HepG2 (cell line): ENCODE measurements at regions not wholly inside any gene's neighbourhood (a gene's known extent, or its start where the extent isn't known, plus 50 kb on each side); places are given as distances from the start of the nearest gene placed in this dataset.

ENCODE experiments used
- ATAC-seq: fragments of 200-7000 bp; cut with Tn5 transposase; 3 replicates; pipeline ENCODE4 v1.9.1; 2020; ENCODE audit warnings: mild to moderate bottlenecking, moderate library complexity
- BruUV-seq: library from RNA; stranded (reverse); fragments of 400-500 nt; replicated peaks from 2 replicates; lab custom pipeline; 2021; lab: Mats Ljungman, UMichigan
- CTCF ChIA-PET: fragments of 300-600 bp; formaldehyde crosslinking; extraction: SDS; loops from one replicate; lab custom pipeline; 2021; ENCODE audit warnings: low total read pairs, inconsistent platforms, low intra/inter-chr PET ratio; lab: Yijun Ruan, JAX
- POLR2A ChIA-PET: fragments of 350-600 bp; sonication (Branson Sonifier 250); formaldehyde crosslinking; loops from one replicate; lab custom pipeline; 2020; ENCODE audit warnings: antibody characterized with exemption, inconsistent platforms; lab: Yijun Ruan, JAX
- DNase-seq: peaks from one replicate; pipeline ENCODE4 v3.0.0-alpha.2; 2015; ENCODE audit warnings: low spot score
- FAIRE-seq: peaks from 3 replicates; lab custom pipeline; 2011; peaks lifted over from hg19 to GRCh38; lab: Jason Lieb, UNC
- H2AFZ ChIP-seq: one replicate; pipeline ENCODE4 v1.6.1; 2011; ENCODE audit warnings: low read length, inconsistent platforms
- H3K27ac ChIP-seq: fragments of 300-600 bp; 3 replicates; pipeline ENCODE4 v1.8.0; 2011; ENCODE audit warnings: mixed run types, mild to moderate bottlenecking, mixed read lengths, low read length, inconsistent platforms; ENCODE audit not compliant: insufficient read depth; ENCODE audit errors: extremely low read length
- H3K27me3 ChIP-seq, 2 experiments: fragments of 200-600 bp in 1 of 2; 2 replicates in 1 of 2; 3 replicates in 1 of 2; pipeline versions ENCODE4 v1.6.0 to v1.8.0; 2011; ENCODE audit warnings: low read length in 2 of 2, mild to moderate bottlenecking in 2 of 2, moderate library complexity in 2 of 2, inconsistent platforms in 1 of 2; ENCODE audit not compliant: insufficient read depth in 2 of 2, control insufficient read depth in 1 of 2
- H3K36me3 ChIP-seq, 2 experiments: fragments of 200-600 bp in 1 of 2; replicated peaks in 1 of 2; 2 replicates in 1 of 2; 3 replicates in 1 of 2; pipeline versions ENCODE4 v1.5.1 to v1.8.0; 2011; ENCODE audit warnings: low read length in 2 of 2, inconsistent platforms in 1 of 2; ENCODE audit not compliant: insufficient read depth in 2 of 2, control insufficient read depth in 1 of 2
- H3K4me1 ChIP-seq: 2 replicates; pipeline ENCODE4 v1.5.1; 2012; ENCODE audit warnings: low read length, inconsistent platforms; ENCODE audit not compliant: insufficient read depth
- H3K4me2 ChIP-seq: 2 replicates; pipeline ENCODE4 v1.6.0; 2011; ENCODE audit warnings: low read depth, low read length, inconsistent platforms
- H3K4me3 ChIP-seq, 3 experiments: fragments of 200-600 bp in 1 of 3; sonication (generic), shearing (Covaris generic) in 1 of 3; replicated peaks in 1 of 3; 2 replicates each; pipeline ENCODE4 v1.5.1; 2011 to 2016; ENCODE audit warnings: low read length in 3 of 3, inconsistent platforms in 2 of 3, low read depth in 2 of 3, mild to moderate bottlenecking in 2 of 3, control low read depth in 1 of 3, mixed read lengths in 1 of 3; ENCODE audit not compliant: insufficient read depth in 1 of 3
- H3K79me2 ChIP-seq: one replicate; pipeline ENCODE4 v1.6.1; 2011; ENCODE audit warnings: low read length, inconsistent platforms; ENCODE audit not compliant: insufficient read depth
- H3K9ac ChIP-seq: 2 replicates; pipeline ENCODE4 v1.6.0; 2011; ENCODE audit warnings: mild to moderate bottlenecking, low read depth, low read length, inconsistent platforms; ENCODE audit not compliant: insufficient read depth
- H3K9me3 ChIP-seq: 2 replicates; pipeline ENCODE4 v1.5.1; 2012; ENCODE audit warnings: mild to moderate bottlenecking, low read length
- H4K20me1 ChIP-seq: 2 replicates; pipeline ENCODE4 v1.6.0; 2011; ENCODE audit warnings: inconsistent platforms, mild to moderate bottlenecking, low read length, moderate library complexity; ENCODE audit not compliant: insufficient read depth
- CHD2 ChIP-seq: IDR thresholded peaks from 2 replicates; pipeline ENCODE4 v1.6.1; 2011; ENCODE audit warnings: low read depth, low read length, improper control_type of control experiment
- GMEB2 ChIP-seq: IDR thresholded peaks from 2 replicates; pipeline ENCODE4 v1.6.1; 2016; ENCODE audit warnings: missing biosample characterization, missing genetic modification reagents, low read depth
- JUN ChIP-seq: sonication (generic); formaldehyde crosslinking; IDR thresholded peaks from 2 replicates; pipeline ENCODE4 v1.4.0; 2020; ENCODE audit warnings: mild to moderate bottlenecking, missing genetic modification reagents
- MEF2D ChIP-seq: sonication (generic); formaldehyde crosslinking; IDR thresholded peaks from 2 replicates; pipeline ENCODE4 v1.5.1; 2020; ENCODE audit warnings: mild to moderate bottlenecking, missing genetic modification reagents
- MLLT10 ChIP-seq: sonication (generic); formaldehyde crosslinking; IDR thresholded peaks from 2 replicates; pipeline ENCODE4 v1.4.0; 2020; ENCODE audit warnings: missing genetic modification reagents
- NCOA5 ChIP-seq: sonication (generic); formaldehyde crosslinking; IDR thresholded peaks from 2 replicates; pipeline ENCODE4 v1.4.0; 2020; ENCODE audit warnings: missing genetic modification reagents
- PAF1 ChIP-seq: IDR thresholded peaks from 2 replicates; pipeline ENCODE4 v1.6.1; 2016; ENCODE audit warnings: missing genetic modification reagents, missing compliant biosample characterization
- SNAI1 ChIP-seq: sonication (generic); formaldehyde crosslinking; IDR thresholded peaks from 2 replicates; pipeline ENCODE4 v1.5.0; 2020; ENCODE audit warnings: mild to moderate bottlenecking, missing genetic modification reagents, borderline replicate concordance
- SRY ChIP-seq: sonication (generic); formaldehyde crosslinking; IDR thresholded peaks from 2 replicates; pipeline ENCODE4 v1.8.0; 2022; ENCODE audit warnings: mild to moderate bottlenecking, missing genetic modification reagents
- STAG1 ChIP-seq: sonication (generic); formaldehyde crosslinking; IDR thresholded peaks from 2 replicates; pipeline ENCODE4 v1.4.0; 2020; ENCODE audit warnings: missing genetic modification reagents
- TAF15 ChIP-seq: fragments of 200-400 bp; formaldehyde crosslinking; IDR thresholded peaks from one replicate; pipeline ENCODE4 v1.6.1; 2018; ENCODE audit warnings: mild to moderate bottlenecking, low read depth, low read length; ENCODE audit not compliant: poor library complexity, severe bottlenecking
- TEF ChIP-seq: sonication (generic); formaldehyde crosslinking; IDR thresholded peaks from 2 replicates; pipeline ENCODE4 v1.5.0; 2020; ENCODE audit warnings: missing genetic modification reagents
- THAP7 ChIP-seq: sonication (generic); formaldehyde crosslinking; IDR thresholded peaks from 2 replicates; pipeline ENCODE4 v1.8.1; 2023; ENCODE audit warnings: mild to moderate bottlenecking, missing genetic modification reagents
- ZBTB7B ChIP-seq: sonication (generic); formaldehyde crosslinking; IDR thresholded peaks from 2 replicates; pipeline ENCODE4 v1.4.0; 2020; ENCODE audit warnings: missing genetic modification reagents
- ZNF251 ChIP-seq: sonication (generic); formaldehyde crosslinking; IDR thresholded peaks from 2 replicates; pipeline ENCODE4 v1.9.0; 2021; ENCODE audit warnings: mild to moderate bottlenecking, missing genetic modification reagents
- ZNF446 ChIP-seq: sonication (generic); formaldehyde crosslinking; IDR thresholded peaks from 2 replicates; pipeline ENCODE4 v1.5.0; 2020; ENCODE audit warnings: mild to moderate bottlenecking, missing genetic modification reagents
- WGBS: methylation state at CpG from one replicate; pipeline ENCODE4 v1.1.6; 2017; ENCODE audit warnings: low lambda C conversion rate; 5-methylcytosine and 5-hydroxymethylcytosine counted together
- in situ Hi-C: cut with HindIII; loops from 2 replicates; pipeline ENCODE4 v1.10.0; 2017; ENCODE audit warnings: low pct_unique_long_range_greater_than_20kb; ENCODE audit not compliant: extremely low pct_ligation_motif_present
- intact Hi-C: fragments of 100-400 bp; cut with micrococcal nuclease; formaldehyde crosslinking; loops from one replicate; pipeline ENCODE4 v1.10.0; 2022; ENCODE audit not compliant: unreplicated experiment
- TF ChIP-seq, protein P1 (sequence below): sonication (generic); formaldehyde crosslinking; conservative IDR thresholded peaks from 2 replicates; pipeline ENCODE4 v1.4.0; 2020; ENCODE audit warnings: missing genetic modification reagents

DNA sequence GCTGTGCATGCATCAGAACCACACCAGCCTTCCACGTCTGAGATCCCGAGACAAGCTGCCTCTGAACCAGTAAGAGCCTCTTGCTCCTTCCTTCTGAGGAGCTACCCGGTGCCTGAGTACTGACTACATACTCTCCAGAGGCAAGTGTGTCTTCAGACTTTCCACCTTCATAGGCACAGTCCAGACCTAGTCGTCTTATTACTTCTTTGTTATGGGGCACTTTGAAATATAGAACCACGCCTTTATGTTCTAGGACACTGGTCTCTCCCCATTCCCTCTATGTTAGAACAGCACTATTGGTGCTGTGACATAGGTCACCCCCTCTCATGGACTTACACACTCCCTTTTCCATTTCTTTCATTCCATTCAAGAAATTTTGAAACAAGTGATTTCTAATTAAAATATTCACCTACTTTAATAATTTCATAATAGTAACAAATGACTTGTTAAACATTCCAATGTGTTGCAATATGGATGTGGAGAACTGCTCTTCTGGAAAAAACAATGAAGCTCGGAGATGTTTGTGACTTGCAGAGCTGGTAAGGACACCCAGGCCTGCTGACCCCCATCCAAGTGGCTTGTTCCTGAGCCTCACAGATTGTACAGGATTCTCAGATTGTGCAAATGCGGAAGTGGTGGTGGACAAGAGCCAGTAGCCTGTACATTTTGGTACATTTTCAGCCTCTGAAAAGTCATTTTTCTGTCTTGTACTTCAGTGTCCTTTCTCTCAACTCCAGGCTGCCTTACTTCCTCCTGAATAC is 76.1 kb upstream of the SIPA1L2 start:
- no peak overlapping the region for H2AFZ ChIP-seq
- no peaks in the 10 kb centered on the region for H3K4me1 ChIP-seq
- intact Hi-C loops: no loop called here
- H3K9me3 ChIP-seq: no peaks in the 10 kb centered on the region
- H3K4me2 ChIP-seq: no peak overlapping the region
- DNase-seq (no peak), ATAC-seq (no peak), FAIRE-seq (no peak)
- no peak overlapping the region for H3K4me3 ChIP-seq
- CTCF ChIA-PET: no interaction called here
- WGBS: 11% methylated on average over 5 of the region's 7 CpGs
- no peaks in the 10 kb centered on the region for H3K27me3 ChIP-seq
- BruUV-seq: no TSS peak
- H3K9ac ChIP-seq: no peak overlapping the region
- in situ Hi-C loops: no loop called here
- TF ChIP-seq CHD2 (no peak), SRY (CRISPR knock-in tag) (no peak), THAP7 (CRISPR knock-in tag) (no peak), ZNF446 (CRISPR knock-in tag) (no peak), PAF1 (CRISPR knock-in tag) (no peak), TEF (CRISPR knock-in tag) (no peak), MLLT10 (CRISPR knock-in tag) (no peak), SNAI1 (CRISPR knock-in tag) (no peak), NCOA5 (CRISPR knock-in tag) (no peak), ZBTB7B (CRISPR knock-in tag) (no peak), MEF2D (CRISPR knock-in tag) (no peak), TAF15 (no peak), STAG1 (CRISPR knock-in tag) (no peak), ZNF251 (CRISPR knock-in tag) (no peak), GMEB2 (CRISPR knock-in tag) (no peak), JUN (CRISPR knock-in tag) (no peak)
- TF ChIP-seq, protein P1, sequence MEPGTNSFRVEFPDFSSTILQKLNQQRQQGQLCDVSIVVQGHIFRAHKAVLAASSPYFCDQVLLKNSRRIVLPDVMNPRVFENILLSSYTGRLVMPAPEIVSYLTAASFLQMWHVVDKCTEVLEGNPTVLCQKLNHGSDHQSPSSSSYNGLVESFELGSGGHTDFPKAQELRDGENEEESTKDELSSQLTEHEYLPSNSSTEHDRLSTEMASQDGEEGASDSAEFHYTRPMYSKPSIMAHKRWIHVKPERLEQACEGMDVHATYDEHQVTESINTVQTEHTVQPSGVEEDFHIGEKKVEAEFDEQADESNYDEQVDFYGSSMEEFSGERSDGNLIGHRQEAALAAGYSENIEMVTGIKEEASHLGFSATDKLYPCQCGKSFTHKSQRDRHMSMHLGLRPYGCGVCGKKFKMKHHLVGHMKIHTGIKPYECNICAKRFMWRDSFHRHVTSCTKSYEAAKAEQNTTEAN (CRISPR knock-in tag): no peak
- H3K27ac ChIP-seq: no peak overlapping the region
- no peaks in the 10 kb centered on the region for H4K20me1 ChIP-seq
- H3K36me3 ChIP-seq: no peaks in the 10 kb centered on the region
- POLR2A ChIA-PET: no interaction called here
- H3K79me2 ChIP-seq: no peaks in the 10 kb centered on the region
